A172 (cell line): ENCODE measurements at regions not wholly inside any gene's neighbourhood (a gene's known extent, or its start where the extent isn't known, plus 50 kb on each side); places are given as distances from the start of the nearest gene placed in this dataset.
A peak's percentile ranks its signal among the peaks of the same experiment; 100 is the strongest.
"Not testable (repeated sequence)": the region's sequence is repeated elsewhere in the genome, so short reads cannot be mapped to it uniquely, and the experiment has no call there.

Source experiments
- DNase-seq: peaks from one replicate; pipeline ENCODE4 v3.0.0-alpha.2; 2015; ENCODE audit warnings: low spot score

DNA sequence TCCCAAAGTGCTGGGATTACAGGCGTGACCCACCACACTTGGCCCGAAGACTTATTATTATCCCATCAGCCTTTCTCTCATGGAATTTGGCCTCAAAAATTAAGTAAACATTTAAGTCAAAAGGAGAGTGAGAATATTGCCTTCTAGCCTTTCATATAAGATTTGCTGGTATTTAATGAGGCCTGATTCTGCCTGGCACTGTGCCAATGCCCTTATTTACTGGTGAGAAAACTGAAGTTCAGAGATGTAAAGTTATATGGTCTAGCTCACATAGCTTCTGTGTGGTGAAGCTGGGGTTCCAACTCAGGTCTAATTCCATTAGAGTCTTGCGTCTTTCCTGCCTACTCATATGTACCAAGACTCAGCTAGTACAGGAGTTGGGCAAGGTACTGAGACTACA is 260.2 kb downstream of the SDHAF3 start:
- DNase-seq, result no peak

DNA sequence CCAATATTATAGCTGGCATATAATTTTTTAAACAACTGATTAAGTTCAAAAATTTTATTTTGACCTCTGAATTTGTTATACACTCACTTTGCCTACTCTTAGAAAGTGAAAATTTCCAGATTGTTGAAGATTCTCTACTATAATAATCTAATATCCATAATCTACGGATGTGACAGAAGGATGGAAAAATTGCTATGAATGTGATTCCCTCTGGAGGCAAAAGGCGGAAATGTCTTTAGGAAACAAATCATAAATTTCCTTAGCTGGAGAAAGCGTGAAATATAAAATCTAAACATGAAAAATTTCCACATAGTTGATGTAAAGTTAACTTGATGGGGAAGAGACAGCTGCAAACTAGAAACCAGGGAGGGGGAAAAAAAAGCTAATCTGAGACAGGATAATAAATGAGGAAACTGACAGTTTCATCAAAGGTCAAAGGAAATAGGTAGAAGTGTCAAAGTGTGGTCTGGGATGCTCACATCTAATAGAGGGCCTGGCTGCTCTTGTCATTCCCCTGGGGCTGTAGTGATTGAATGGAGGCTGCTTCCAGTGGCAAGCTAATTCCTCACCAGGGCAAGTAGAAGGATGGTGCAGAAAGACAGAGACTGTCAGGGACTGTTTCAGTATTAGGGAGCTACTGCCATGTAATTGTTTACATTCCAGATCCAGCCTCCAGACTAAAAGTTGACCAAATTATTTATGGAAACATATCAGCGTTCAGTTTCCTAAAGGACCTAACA is 264.5 kb downstream of the SDHAF3 start:
- no peak for DNase-seq

DNA sequence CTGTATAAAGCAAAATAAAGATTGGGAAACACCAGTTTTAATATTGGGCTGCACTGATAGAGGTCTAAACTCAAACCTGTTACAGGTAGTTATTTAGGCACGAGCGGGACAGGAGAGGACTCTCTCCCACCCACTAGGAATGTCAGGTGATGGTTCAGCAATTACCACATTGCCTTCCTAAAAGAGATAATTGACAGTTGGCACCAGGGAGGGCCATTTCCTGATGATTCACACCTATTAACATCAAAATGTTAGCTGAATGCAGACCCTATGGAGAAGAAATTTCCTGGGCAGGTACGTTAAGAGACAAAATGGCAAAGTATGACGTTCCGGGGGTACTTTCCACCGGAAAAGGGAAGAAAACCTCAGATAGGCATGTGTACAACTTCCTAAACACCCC is 272.6 kb downstream of the SDHAF3 start:
- no peak for DNase-seq

DNA sequence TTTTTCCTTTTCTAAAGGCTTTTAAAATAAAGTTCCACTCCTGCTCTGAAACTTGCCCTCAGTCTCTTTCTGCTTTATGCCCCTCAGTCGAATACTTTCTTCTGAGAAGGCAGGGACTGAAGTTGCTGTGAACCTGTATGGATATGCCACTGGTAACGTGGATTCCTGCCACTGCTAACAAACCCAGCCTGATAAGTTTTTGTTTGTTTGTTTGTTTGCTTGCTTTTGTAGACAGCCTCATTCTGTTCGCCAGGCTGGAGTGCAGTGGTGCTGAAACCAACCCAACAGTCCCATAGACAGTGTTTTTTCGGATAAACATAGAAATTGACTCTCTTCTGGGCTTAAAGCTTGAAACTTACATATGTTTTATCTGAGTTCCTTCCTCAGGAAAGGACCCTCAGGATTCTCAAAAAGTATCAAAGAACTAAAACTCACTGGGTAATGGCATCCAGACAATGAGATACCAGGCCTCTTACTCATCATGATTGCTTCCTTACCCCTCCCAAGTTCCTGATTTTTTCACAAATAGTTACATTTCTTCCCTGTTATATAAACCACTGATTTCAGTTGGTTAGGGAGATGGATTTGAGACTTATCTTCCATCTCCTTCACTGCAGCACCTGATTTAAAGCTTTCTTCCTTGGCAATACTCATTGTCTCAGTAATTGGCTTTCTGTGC is 273.6 kb downstream of the SDHAF3 start:
- peak; percentile 42 for DNase-seq

DNA sequence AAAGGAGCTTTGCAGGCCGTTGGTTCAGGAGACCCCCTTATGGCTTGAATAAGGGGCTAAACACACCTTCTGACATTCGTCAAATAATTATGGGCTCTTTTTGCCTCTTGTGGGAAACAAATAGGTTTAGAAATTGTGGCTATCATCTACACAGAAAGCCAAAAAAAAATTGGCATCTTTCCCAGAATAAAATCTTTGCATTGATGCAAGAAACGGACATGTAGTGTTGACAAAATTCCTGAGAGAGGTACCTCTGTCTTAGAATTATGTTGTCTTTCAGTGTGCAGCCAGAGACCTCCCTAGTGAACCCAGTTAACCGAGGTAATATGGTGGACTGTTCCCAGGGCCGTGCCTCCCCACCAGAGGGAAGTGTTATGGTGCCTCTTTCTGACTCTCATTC is 283.9 kb downstream of the SDHAF3 start:
- no peak for DNase-seq

DNA sequence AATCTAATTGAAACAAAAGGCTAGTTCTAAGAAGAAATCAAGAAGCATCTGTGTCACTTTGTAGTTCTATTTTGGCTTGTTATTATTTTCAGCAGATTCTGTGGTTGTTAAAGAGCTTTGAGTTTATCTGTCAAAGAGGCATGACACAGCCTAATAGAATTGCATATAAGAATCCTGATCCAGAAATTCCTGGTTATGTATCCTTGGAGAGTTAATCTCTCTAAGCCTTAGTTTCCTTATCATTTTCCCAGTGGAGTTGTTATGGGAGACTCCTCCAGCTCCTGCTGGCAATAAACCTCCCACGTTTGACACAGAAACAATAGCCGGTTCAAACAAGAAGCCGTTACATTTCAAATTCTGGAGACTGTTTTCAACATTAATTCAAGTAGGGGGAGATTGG is 288.3 kb downstream of the SDHAF3 start:
- DNase-seq, result no peak

DNA sequence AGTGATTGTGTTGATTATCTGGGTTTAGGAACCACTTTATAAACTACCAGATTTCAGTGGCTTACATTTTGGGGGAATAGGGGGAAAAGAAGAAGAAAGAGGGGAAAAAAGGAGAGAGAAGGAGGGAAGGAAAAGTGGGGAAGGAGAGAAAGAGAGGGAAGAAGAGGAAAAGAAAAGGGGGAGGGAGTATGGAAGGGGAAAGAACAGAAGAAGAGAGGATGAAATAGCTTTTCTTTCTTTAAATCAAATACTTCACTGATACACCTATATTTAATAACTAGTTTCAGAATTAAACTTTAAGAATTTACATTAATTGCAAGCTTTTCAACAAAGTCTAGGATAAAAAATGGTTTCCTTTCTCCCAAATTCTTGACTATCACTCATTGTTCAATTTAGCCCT is 289.6 kb downstream of the SDHAF3 start:
- no peak for DNase-seq

DNA sequence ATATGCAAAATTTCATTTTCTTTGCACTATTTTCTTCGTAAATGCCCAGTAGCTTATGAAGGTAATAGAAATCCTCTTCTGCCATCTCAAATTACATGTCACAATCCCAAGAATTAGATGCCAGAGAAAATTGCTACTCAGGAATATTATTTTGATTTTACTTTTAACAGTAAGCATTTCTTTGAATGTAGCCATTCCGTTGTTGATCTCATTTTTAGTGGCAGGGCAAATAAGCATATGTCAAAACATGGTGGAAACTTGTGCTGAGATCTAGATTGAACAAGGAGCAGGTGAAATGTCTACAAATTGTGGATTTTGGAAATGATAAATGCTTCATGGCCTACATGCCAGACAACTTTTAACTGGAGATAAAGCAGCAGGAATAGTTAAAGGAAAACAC is 291.8 kb downstream of the SDHAF3 start:
- DNase-seq, result no peak

DNA sequence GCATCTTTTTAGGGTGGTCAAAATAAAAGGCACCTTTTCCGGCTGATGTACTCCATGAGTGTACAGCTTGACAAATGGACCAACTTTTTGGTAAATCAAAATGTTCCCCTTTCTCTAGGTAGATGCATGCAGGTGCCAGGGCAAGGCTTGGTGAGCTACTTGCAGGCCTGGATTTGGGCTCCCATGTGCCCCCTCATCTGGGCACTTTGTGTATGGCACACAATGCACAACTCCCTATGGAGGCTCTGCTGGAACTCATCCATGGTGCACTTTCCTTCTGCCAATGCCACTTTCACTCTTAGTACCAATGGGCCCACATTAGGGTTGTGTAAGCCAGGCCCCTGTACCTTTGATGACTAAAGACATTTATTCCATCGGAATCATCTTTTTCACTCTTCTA is 300.8 kb downstream of the SDHAF3 start:
- DNase-seq, result no peak

DNA sequence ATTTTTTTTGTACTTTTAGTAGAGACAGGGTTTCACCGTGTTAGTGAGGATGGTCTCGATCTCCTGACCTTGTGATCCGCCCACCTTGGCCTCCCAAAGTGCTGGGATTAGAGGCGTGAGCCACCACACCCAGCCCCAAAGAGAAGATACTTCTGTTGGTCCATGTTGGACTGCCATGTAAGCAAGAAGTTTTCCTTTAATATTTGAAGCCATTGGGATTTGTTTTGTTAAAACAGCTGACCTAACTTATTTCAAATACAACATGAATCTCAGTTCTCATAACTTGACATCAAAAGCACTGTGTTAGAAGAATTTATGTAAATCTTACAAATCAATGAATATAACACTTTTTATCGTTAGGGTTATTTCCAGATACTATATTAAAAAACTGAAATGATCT is 302.4 kb downstream of the SDHAF3 start:
- DNase-seq, result no peak

DNA sequence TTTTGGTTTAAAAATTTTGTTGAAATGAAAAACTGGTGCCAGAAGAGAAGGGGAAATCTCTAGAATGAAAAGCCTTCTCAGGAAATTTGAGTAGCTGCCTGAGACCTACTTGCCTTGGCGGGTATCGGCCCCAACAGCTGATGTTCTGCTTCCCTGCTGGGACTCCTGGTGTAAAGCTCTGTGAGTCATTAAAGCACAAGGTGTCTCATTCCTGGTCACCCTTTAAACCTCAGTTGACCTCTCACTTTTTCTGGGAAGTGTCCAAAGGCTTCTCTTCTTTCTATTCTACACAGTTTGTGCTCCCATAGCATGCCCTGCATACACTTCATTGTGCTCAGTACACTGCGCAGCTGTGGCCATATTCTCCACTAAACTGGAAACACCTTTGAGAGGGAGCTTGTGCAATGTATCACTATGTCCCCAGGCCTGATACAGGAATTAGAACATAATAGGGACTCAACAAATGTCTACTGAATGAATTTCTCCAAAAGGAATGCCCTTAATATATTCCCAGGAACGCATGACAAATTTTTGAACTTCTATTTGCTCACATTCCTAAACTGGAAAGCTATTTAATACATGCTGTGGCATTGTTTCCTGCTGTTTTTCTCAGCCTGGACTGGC is 303.9 kb downstream of the SDHAF3 start:
- DNase-seq, result peak; percentile 11

DNA sequence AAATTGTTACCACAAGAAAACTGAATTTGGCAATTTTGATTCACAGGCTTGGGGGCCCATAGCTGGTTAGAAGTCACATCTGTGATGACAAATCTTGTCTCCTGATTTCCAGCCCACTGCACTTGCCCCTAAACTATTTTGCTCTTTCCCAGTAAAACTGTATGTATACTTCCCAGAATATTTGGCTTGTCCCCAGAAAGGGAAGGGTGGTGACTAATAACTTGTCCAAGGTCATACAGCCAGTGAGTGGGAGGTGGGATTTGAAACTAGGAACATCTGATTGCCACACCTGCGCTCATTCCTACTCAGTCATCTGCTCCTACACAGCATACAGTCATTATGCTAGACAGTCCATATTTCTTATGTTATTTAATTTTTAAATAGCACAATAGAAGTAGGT is 304.5 kb downstream of the SDHAF3 start:
- no peak for DNase-seq

DNA sequence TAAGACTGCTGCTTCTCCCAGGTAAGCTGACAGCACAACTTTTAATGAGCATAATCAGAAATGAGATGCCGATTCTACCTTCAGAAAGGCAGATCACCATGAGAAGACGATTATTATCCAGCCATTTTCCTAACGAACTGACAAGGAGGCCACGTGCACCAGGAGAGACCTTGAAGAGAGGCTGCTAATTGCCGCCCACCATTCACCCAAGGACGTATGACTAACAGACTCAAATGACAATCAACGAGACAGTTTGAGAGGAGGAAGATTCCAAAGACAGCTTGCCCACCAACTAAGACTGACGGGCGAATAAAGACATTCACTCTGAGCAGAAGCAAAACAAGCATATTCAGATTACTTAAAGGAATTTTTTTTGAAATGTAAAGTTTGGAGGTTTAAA is 301.9 kb upstream of the TAC1 start:
- DNase-seq, result no peak

DNA sequence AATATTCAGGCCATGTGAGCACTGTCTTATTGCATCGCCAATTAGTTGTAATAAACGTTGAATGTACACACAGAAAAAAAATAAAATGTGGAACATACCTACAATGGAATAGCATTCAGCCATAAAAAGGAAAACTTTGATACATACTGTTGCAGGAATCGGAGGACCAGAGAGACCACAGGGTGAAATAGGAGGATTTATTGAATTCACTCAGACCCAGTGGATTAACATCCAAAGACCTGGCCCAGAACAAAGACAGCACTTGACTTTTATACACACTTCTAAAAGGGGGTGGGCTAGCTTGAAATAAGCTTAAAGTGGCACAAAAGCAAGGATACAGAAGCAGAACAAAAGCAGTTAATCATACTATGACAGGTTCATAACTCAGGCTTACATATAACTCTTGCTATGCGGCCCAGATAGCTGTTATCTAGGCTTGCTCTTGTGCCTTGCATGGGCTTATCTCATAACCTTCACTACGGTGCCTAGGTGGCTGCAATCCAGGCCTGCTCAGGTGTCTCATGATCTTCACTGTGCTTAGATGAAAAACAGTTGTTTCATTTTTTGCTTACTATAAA is 292.2 kb upstream of the TAC1 start:
- no peak for DNase-seq

DNA sequence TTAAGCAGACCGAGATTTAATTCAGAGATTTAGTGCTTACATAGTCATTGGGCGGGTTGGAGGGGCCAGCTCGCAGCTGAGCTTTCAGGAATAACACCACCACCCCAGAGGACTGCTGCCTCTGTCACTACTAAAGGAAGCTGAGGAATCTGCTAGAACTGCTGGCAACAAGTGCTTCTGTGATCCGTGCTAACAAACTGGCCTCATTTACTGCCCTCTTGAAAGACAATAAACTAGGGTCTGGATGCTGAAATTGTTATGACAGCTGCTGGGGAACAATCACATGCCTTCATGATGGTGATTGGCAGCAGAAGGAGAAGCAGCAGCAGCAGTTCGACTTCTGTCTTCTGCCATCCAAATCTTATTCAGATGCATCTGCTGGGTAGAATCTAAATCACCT is 285.5 kb upstream of the TAC1 start:
- DNase-seq, result no peak

DNA sequence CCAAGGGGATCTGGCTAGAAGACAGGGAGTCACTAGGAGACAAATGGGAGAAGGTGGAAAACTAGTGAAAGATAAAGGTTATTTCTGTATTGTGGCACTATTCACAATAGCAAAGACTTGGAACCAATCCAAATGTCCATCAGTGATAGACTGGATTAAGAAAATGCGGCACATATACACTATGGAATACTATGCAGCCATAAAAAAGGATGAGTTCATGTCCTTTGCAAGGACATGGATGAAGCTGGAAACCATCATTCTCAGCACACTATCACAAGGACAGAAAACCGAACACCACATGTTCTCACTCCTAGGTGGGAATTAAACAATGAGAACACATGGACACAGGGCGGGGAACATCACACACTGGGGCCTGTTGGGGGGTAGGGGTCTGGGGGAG is 282.4 kb upstream of the TAC1 start:
- DNase-seq, result not testable (repeated sequence)

DNA sequence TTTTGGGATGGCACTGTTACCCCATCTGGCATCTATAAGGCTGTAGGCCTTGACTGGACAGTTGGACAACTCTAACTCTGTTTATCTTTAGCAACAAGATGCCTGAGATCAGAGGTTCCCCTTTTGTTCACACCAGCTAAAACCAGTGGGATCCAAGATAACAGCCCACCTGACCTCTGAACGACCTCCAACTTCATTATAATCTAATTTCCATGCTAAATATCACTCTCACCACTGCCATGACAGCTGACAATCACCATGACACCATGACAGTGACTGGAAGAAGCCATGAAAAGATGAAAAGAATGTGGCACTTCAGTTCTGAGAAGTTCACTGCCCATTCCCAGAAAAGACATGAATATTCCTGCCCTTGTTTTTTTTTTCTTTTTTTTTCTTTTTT is 281.4 kb upstream of the TAC1 start:
- no peak for DNase-seq

DNA sequence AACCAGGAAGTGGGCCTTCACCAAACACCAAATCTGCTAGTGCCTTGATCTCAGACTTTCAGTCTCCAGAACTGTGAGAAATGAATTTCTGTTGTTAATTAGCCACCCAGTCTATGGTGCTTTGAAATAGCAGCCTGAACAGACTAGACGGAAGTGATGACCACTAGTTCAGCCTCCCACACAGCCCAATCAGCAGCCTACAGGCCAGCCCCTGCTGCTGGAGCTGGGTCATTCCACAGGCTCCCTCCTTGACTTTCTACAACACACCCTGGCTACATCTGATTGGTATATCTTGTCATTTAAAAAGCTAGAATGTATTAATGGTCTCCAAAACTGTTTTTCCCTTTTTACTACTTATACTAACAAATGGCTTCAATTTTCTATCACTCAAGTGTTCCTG is 277.2 kb upstream of the TAC1 start:
- DNase-seq, result no peak

DNA sequence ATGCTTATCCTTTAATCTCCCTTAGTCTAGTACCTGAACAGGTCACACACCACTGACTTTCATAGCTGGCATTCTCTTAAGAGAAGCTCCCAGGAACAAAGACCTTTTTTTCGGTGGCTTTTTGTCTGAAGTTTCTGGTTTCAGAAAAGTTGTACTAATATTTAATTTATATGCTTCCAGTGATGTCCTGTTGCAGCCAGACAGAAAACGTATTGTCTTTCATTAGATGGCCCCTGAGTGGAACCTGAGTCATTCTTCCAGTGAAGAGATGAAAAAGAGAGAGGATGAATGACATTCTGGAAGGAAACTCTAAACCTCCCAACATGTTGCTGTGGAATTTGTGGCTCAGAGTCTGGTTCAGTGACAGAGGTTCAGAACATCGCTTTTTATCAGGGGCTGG is 274.8 kb upstream of the TAC1 start:
- no peak for DNase-seq

DNA sequence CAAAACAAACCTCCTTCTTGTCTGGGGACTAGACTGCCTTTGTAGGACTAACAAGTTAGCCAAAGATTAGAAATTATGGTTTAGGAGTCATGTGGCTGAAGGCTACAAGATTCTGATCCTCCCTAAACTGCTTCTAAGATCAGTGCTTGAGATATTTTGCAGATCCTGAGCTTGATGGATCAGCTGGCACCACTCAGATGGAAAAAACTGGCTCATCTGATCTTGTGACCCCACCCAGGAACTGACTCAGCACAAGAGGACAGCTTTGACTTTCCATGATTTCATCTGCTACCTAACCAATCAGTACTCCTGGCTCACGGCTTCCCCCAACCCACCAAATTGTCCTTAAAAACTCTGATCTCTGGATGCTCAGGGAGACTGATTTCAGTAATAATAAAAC is 271.5 kb upstream of the TAC1 start:
- DNase-seq, result peak; percentile 53

DNA sequence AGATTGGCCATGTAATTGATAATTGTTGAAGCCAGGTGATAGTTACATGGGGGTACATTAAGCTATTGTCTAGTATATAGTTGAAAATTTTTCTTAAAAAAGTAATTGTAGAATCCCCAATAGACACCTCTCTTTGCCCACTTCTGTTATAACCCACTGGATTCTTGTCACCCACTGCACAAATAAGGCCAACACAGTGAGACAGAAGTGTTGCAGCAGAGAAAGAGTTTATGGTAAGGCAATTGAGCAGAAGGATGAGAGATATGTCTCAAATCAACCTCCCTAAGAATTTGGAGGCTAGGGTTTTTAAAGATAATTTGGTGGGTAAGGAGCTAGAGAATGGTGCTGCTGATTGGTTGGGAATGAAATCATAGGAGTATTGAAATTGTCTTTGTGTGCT is 270.3 kb upstream of the TAC1 start:
- DNase-seq, result no peak

DNA sequence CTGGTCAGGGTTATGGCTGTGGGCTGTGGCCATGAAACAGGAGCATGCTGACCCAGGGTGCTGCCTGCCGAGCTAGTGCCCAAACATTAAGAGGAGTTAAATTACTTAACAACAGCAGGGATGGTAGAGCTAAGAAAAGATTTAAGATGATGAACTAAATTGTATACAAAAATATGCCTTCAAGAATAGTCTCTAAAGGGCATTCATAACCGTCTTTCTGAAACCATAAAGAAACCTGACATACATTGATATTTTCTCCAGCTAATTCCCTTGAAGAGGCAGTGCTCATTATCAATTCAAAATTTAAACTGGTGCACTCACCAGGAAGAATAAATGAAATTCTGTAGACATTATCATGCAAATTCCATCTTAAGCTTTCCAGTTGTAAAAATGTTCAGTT is 265.8 kb upstream of the TAC1 start:
- DNase-seq, result no peak
